A673 (cell line): ENCODE measurements at regions not wholly inside any gene's neighbourhood (a gene's known extent, or its start where the extent isn't known, plus 50 kb on each side); places are given as distances from the start of the nearest gene placed in this dataset.

Source experiments
- BruUV-seq: library from RNA; stranded (reverse); fragments of 400-500 nt; replicated peaks from 2 replicates; lab custom pipeline; 2021; lab: Mats Ljungman, UMichigan
- CTCF ChIA-PET: fragments of 300-600 bp; sonication (Branson Sonifier 250); formaldehyde crosslinking; loops from one replicate; lab custom pipeline; 2022; ENCODE audit warnings: antibody characterized with exemption; lab: Charles Lee
- POLR2A ChIA-PET: fragments of 300-600 bp; sonication (Branson Sonifier 250); formaldehyde crosslinking; loops from one replicate; lab custom pipeline; 2022; ENCODE audit warnings: antibody characterized with exemption; ENCODE audit not compliant: low non-redundant PET; lab: Charles Lee
- DNase-seq: peaks from one replicate; pipeline ENCODE4 v3.0.0-alpha.2; 2015; ENCODE audit warnings: low spot score
- H3K27ac ChIP-seq: fragments of 200-600 bp; sonication (generic); 2 replicates; pipeline ENCODE4 v1.5.1; 2016; ENCODE audit warnings: mixed run types, low read depth, mild to moderate bottlenecking, mixed read lengths, antibody characterized with exemption, low read length; ENCODE audit not compliant: poor library complexity, severe bottlenecking
- H3K27me3 ChIP-seq: fragments of 200-600 bp; sonication (generic); replicated peaks from 2 replicates; pipeline ENCODE4 v1.6.1; 2017; ENCODE audit warnings: mixed run types, low read depth, mild to moderate bottlenecking, mixed read lengths, antibody characterized with exemption, low read length; ENCODE audit not compliant: insufficient read depth, poor library complexity
- H3K36me3 ChIP-seq: fragments of 200-600 bp; sonication (generic); 2 replicates; pipeline ENCODE4 v1.6.1; 2016; ENCODE audit warnings: mixed run types, mild to moderate bottlenecking, mixed read lengths, antibody characterized with exemption, low read length; ENCODE audit not compliant: insufficient read depth, poor library complexity, severe bottlenecking
- H3K4me1 ChIP-seq: fragments of 200-600 bp; sonication (generic); 2 replicates; pipeline ENCODE4 v1.6.1; 2017; ENCODE audit warnings: mixed run types, mild to moderate bottlenecking, mixed read lengths, antibody characterized with exemption, low read length; ENCODE audit not compliant: insufficient read depth, poor library complexity, severe bottlenecking
- H3K4me3 ChIP-seq: fragments of 200-600 bp; sonication (generic); 2 replicates; pipeline ENCODE4 v1.5.1; 2016; ENCODE audit warnings: low read depth, mixed run types, mild to moderate bottlenecking, mixed read lengths, low read length; ENCODE audit not compliant: poor library complexity, severe bottlenecking
- H3K9me3 ChIP-seq: fragments of 200-600 bp; sonication (generic); 2 replicates; pipeline ENCODE4 v1.6.1; 2016; ENCODE audit warnings: mixed run types, low read depth, mild to moderate bottlenecking, mixed read lengths, antibody characterized with exemption, low read length; ENCODE audit not compliant: poor library complexity, severe bottlenecking
- EZH2 ChIP-seq: fragments of 200-600 bp; sonication (generic); IDR thresholded peaks from 2 replicates; pipeline ENCODE4 v1.6.1; 2017; ENCODE audit warnings: borderline replicate concordance, low read depth, mild to moderate bottlenecking, mixed read lengths, antibody characterized with exemption, low read length; ENCODE audit not compliant: poor library complexity, severe bottlenecking
- intact Hi-C: fragments of 100-400 bp; cut with micrococcal nuclease; formaldehyde crosslinking; loops from one replicate; pipeline ENCODE4 v1.10.0; 2022; ENCODE audit not compliant: unreplicated experiment
- TF ChIP-seq, protein P1 (sequence below): fragments of 300-800, 200-600 bp; sonication (generic); conservative IDR thresholded peaks from 2 replicates; pipeline ENCODE4 v1.5.1; 2017; ENCODE audit warnings: low read depth, mild to moderate bottlenecking, antibody characterized with exemption, low read length, moderate library complexity, mixed read lengths

DNA sequence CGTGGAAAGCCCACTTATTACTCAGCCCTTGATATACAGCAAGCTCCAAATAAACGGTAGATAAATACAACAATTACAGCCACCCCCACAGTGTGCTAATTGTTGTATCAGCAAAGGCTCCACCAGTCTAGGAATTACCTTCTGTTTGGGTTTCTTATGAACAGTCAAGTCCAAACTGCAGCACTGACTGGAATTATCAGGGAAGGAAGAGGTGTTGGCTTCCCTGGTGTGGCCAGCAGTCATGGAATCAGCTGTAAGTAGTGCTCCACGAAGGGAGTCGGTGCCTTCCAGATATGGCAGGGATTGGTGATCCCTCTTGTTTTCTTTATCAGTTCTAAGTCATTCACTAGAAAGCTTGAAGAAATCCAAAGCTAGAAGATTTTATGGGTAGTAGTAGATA lies 209.1 kb downstream of the SNX19 start:
- H3K4me1 ChIP-seq, result no peaks in the 10 kb centered on the region
- no peaks in the 10 kb centered on the region for H3K36me3 ChIP-seq
- no peak overlapping the region for H3K4me3 ChIP-seq
- ChIA-PET POLR2A (no interaction called here), CTCF (no interaction called here)
- no peaks in the 10 kb centered on the region for H3K27me3 ChIP-seq
- no peak for TF ChIP-seq EZH2
- TF ChIP-seq, protein P1, sequence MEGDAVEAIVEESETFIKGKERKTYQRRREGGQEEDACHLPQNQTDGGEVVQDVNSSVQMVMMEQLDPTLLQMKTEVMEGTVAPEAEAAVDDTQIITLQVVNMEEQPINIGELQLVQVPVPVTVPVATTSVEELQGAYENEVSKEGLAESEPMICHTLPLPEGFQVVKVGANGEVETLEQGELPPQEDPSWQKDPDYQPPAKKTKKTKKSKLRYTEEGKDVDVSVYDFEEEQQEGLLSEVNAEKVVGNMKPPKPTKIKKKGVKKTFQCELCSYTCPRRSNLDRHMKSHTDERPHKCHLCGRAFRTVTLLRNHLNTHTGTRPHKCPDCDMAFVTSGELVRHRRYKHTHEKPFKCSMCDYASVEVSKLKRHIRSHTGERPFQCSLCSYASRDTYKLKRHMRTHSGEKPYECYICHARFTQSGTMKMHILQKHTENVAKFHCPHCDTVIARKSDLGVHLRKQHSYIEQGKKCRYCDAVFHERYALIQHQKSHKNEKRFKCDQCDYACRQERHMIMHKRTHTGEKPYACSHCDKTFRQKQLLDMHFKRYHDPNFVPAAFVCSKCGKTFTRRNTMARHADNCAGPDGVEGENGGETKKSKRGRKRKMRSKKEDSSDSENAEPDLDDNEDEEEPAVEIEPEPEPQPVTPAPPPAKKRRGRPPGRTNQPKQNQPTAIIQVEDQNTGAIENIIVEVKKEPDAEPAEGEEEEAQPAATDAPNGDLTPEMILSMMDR, result no peak
- H3K27ac ChIP-seq, result no peak overlapping the region
- no peak for DNase-seq
- H3K9me3 ChIP-seq, result no peaks in the 10 kb centered on the region
- BruUV-seq, result no TSS peak
- intact Hi-C loops, result no loop called here

DNA sequence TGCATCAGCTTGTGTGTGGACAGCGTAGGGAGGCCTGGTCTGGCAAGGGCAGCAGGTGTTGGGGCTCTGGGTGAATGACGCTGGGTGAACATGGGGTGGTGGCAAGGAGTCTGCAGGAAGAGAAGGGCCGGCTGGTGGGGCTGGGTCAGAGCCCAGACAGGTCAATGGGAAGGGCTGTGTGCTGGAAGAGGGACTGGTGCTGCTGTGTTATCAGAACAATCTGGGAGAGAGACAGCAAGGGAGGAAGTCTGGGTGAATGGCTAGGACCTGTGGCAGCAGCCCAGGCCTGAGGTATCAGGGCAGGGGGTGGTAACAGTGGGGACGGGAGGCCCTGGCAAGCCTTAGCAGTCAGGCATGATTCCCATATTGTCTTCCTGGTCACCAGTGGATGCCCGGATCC lies 206.7 kb downstream of the SNX19 start:
- H3K4me1 ChIP-seq, result no peaks in the 10 kb centered on the region
- H3K4me3 ChIP-seq, result no peak overlapping the region
- TF ChIP-seq, protein P1, result no peak
- TF ChIP-seq EZH2, result no peak
- no peaks in the 10 kb centered on the region for H3K36me3 ChIP-seq
- POLR2A ChIA-PET, result no interaction called here
- no TSS peak for BruUV-seq
- intact Hi-C loops, result no loop called here
- no peaks in the 10 kb centered on the region for H3K9me3 ChIP-seq
- DNase-seq, result no peak
- CTCF ChIA-PET, result no interaction called here
- H3K27me3 ChIP-seq, result no peaks in the 10 kb centered on the region
- no peak overlapping the region for H3K27ac ChIP-seq

DNA sequence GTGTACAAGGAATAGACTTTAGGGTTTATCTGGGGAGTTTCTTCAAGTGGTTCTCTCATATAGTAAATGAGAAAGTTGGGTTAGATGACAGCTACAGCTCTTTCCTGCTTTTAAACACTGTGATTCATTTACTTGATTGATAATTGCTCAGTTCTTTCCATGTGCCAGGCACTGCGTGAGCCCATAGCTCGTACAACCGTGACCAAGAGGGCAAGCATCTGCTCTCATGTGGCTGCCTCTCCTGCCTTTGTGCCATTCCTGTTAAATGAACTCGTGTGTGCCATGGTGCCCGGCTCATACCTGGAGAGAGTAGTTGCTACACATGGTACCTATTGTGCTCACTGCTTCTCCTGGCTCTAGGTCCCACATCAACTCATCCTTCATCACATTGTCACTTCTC lies 206.3 kb downstream of the SNX19 start:
- no peak for TF ChIP-seq EZH2
- TF ChIP-seq, protein P1, result no peak
- no peak overlapping the region for H3K4me3 ChIP-seq
- H3K27me3 ChIP-seq, result no peaks in the 10 kb centered on the region
- CTCF ChIA-PET, result no interaction called here
- H3K4me1 ChIP-seq, result no peaks in the 10 kb centered on the region
- intact Hi-C loops, result no loop called here
- POLR2A ChIA-PET, result no interaction called here
- no peak for DNase-seq
- no peak overlapping the region for H3K27ac ChIP-seq
- no peaks in the 10 kb centered on the region for H3K9me3 ChIP-seq
- H3K36me3 ChIP-seq, result no peaks in the 10 kb centered on the region
- BruUV-seq, result no TSS peak
